AG09319 (cell line): ENCODE measurements at regions not wholly inside any gene's neighbourhood (a gene's known extent, or its start where the extent isn't known, plus 50 kb on each side); places are given as distances from the start of the nearest gene placed in this dataset.

ENCODE experiments used
- DNase-seq: peaks from one replicate; pipeline ENCODE4 v3.0.0-alpha.2; 2010; ENCODE audit warnings: low read depth; ENCODE audit errors: extremely low read depth
- TF ChIP-seq, protein P1 (sequence below): IDR thresholded peaks from 2 replicates; pipeline ENCODE4 v1.5.1; 2011; ENCODE audit warnings: low read depth, mild to moderate bottlenecking, inconsistent platforms, low read length, moderate library complexity

DNA sequence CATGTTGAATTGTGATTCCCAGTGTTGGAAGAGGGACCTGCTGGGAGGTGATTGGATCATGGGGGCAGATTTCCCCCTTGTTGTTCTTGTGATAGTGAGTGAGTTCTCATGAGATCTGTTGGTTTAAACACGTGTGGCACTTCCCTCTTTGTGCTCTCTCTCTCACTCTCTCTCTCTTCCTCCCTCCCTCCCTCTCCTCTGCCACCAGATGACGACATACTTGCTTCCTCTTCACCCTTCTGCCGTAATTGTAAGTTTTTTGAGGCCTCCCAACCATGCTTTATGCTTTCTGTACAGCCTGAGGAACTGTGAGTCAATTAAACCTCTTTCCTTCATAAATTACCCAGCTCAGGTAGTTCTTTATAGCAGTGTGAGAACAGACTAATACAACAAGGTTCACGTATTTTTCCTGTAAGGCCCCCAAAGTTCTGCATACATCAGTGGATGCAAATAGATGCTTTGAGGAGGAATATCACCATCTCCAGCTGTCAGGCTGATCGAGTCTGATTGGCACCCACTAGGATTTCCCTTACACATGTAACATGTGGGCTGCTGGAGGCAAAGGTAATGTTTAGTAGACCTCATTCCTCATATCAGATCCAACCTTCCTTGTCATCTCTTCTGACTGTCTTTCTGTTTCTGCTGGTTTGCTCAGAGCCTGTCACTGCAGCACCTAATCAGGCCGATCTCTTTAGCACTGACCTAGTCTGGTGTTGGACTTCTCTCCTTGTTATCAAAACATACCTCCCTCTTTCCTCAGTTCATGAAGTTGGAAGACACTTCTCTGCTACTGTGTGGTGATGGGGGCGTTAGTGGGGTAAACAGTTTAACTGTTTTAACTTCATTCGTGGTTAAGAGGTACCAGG lies 54.3 kb upstream of the BACH2 start:
- DNase-seq: no peak
- TF ChIP-seq, protein P1, sequence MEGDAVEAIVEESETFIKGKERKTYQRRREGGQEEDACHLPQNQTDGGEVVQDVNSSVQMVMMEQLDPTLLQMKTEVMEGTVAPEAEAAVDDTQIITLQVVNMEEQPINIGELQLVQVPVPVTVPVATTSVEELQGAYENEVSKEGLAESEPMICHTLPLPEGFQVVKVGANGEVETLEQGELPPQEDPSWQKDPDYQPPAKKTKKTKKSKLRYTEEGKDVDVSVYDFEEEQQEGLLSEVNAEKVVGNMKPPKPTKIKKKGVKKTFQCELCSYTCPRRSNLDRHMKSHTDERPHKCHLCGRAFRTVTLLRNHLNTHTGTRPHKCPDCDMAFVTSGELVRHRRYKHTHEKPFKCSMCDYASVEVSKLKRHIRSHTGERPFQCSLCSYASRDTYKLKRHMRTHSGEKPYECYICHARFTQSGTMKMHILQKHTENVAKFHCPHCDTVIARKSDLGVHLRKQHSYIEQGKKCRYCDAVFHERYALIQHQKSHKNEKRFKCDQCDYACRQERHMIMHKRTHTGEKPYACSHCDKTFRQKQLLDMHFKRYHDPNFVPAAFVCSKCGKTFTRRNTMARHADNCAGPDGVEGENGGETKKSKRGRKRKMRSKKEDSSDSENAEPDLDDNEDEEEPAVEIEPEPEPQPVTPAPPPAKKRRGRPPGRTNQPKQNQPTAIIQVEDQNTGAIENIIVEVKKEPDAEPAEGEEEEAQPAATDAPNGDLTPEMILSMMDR: no peak

DNA sequence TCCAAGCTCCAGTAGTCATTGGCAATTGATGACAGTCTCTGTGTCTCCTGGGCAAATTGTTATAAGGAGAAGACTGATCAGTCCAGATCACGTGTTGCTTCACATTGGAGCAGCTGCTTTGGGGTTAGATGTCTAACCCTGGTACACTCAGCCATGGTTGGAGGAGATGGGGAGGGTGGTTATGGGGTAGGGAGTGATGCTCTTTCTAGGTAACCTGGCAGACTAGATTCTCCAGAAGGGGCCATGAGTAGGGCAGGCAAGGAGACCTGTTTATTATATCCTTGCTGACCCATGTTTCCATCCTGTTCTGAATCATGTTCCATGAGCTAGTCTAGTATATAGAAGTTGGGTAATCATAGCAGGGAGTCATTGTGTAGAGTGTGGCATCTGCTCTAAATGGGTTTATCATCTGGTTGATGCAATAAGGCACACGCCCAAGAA lies 50.8 kb upstream of the BACH2 start:
- DNase-seq: no peak
- TF ChIP-seq, protein P1: no peak

DNA sequence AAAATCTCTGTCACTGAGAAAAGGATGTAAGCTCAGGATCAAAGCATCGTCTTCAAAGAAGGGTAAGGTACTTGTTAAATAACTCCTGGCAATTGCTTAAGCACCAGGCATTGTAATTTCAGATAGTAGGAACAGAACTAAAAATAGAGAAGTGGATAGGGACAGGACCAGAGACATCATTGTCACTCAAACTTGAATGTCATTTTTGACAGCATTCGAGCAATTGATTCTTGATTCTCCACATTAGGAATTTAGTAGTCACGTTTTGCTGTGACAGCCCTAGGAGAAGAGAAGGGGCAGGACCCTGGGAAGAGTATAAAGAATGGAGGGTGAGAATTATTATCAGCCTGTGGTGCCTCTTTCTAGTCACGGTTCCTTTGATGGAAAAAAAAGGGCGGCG lies 50.1 kb upstream of the BACH2 start:
- DNase-seq: no peak
- TF ChIP-seq, protein P1: no peak
